Activated T-helper 17 cell treated with anti-CD3 and anti-CD28 coated beads, Interleukin-2, amount 50 U/mL, for 72 hours (primary cell): ENCODE measurements at regions not wholly inside any gene's neighbourhood (a gene's known extent, or its start where the extent isn't known, plus 50 kb on each side); places are given as distances from the start of the nearest gene placed in this dataset.
"Not testable (repeated sequence)": the region's sequence is repeated elsewhere in the genome, so short reads cannot be mapped to it uniquely, and the experiment has no call there.

ENCODE experiments used
- ATAC-seq: fragments of 150-1000 bp; cut with Tn5 transposase; replicated peaks from 2 replicates; pipeline ENCODE4 v1.10.0; 2021; ENCODE audit warnings: mild to moderate bottlenecking, moderate library complexity
- H3K27ac Mint-ChIP-seq: one replicate; pipeline ENCODE4 v1.8.0; 2022; ENCODE audit warnings: mixed read lengths
- H3K27me3 Mint-ChIP-seq: one replicate; pipeline ENCODE4 v1.8.0; 2022; ENCODE audit warnings: mixed read lengths
- H3K36me3 Mint-ChIP-seq: one replicate; pipeline ENCODE4 v1.8.0; 2022; ENCODE audit warnings: low read depth, mild to moderate bottlenecking, mixed read lengths
- H3K4me1 Mint-ChIP-seq: one replicate; pipeline ENCODE4 v1.8.0; 2022; ENCODE audit warnings: mixed read lengths
- H3K4me3 Mint-ChIP-seq: one replicate; pipeline ENCODE4 v1.8.0; 2022; ENCODE audit warnings: mild to moderate bottlenecking, mixed read lengths
- H3K9me3 Mint-ChIP-seq: one replicate; pipeline ENCODE4 v1.8.0; 2022; ENCODE audit warnings: mixed read lengths

DNA sequence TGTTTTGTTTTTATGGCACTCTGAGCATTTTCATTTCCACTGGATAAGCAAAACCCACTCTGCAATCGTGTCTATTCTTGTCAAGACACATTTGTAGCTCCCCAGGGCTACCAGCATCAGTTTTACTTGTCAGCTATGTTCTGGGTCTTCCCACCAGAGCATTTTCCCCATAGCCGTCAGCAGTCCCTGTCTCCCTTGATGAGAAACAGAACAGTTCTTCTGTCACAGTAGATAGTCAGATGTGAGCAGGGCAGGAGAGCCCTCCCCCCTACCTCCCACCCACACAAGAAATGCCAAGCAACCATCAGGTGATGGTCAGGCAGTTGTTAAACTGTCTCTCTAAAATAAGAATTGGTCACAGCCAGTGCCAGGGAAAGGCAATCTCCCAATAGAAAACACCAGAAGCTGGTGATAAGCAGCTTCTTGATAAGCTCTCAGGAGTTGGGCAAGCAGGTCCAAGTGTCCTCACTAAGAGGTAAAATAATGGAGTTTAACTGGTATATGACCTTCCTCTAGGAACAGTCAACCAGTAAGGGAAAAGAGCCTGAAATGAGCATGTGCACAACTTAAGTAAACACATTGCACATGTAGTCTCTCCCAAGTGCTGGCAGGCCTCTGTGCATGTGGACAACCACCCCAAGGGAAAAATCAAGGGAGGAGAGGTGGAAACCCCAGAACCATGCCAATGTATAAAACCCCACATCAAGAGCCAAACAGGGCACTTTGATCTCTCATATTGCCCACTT lies 208.2 kb downstream of the S1PR1 start:
- no peak overlapping the region for H3K4me3 Mint-ChIP-seq
- H3K4me1 Mint-ChIP-seq = no peaks in the 10 kb centered on the region
- no peak overlapping the region for H3K27ac Mint-ChIP-seq
- no peaks in the 10 kb centered on the region for H3K36me3 Mint-ChIP-seq
- no peaks in the 10 kb centered on the region for H3K9me3 Mint-ChIP-seq
- ATAC-seq = no peak
- H3K27me3 Mint-ChIP-seq = peaks cover 4% of the 10 kb centered on the region

DNA sequence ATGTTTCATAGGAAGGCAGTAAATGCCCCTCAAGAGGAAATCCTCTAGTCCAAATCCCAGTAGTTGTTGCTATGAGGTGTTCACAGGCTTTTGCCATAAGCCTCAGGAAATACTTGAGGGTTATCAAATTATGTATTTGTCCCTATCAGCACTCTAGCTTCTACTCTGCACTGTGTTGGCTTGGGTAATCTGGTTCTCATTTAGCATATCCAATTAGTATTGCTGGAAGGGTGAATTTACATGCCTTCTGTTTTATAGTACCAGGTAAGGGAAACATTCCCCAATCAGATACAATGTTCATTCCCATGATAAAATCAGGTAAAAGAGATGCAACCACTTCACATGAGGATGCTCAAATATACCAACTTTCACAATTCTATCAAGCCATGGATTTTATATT lies 211.2 kb downstream of the S1PR1 start:
- no peak overlapping the region for H3K4me3 Mint-ChIP-seq
- H3K27ac Mint-ChIP-seq = no peak overlapping the region
- H3K36me3 Mint-ChIP-seq = no peaks in the 10 kb centered on the region
- H3K9me3 Mint-ChIP-seq = no peaks in the 10 kb centered on the region
- peaks cover 16% of the 10 kb centered on the region for H3K4me1 Mint-ChIP-seq
- no peak for ATAC-seq
- no peaks in the 10 kb centered on the region for H3K27me3 Mint-ChIP-seq

DNA sequence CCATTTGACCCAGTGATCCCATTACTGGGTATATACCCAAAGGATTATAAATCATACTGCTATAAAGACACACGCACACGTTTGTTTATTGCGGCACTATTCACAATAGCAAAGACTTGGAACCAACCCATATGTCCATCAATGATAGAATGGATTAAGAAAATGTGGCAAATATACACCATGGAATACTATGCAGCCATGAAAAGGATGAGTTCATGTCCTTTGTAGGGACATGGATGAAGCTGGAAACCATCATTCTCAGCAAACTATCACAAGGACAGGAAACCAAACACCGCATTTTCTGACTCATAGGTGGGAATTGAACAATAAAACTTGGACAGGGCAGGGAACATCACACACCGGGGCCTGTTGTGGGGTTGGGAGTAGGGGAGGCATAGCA lies 213.9 kb downstream of the S1PR1 start:
- not testable (repeated sequence) for ATAC-seq, H3K27ac Mint-ChIP-seq, H3K36me3 Mint-ChIP-seq, H3K9me3 Mint-ChIP-seq, H3K4me3 Mint-ChIP-seq, H3K27me3 Mint-ChIP-seq
- H3K4me1 Mint-ChIP-seq = peaks cover 30% of the 10 kb centered on the region

DNA sequence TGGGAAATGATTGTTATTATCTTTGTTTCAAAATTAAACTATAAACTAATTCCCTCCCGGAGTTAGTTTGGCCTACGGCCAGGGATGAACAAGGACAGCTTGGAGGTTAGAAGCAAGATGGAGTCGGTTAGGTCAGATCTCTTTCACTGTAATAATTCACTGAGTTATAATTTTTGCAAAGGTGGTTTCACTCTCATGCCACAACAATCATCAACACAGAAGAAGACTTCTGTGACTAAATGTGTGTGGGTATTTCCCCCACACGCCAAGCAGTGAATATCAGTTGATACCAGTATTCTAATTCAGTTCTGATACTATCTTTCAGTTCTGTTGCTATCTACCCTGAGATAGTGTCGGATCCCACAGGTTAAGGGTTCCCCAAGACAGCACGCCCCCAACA lies 215.1 kb downstream of the S1PR1 start:
- Mint-ChIP-seq H3K36me3 (no peaks in the 10 kb centered on the region), H3K27ac (peak overlapping the region; percentile 53)

DNA sequence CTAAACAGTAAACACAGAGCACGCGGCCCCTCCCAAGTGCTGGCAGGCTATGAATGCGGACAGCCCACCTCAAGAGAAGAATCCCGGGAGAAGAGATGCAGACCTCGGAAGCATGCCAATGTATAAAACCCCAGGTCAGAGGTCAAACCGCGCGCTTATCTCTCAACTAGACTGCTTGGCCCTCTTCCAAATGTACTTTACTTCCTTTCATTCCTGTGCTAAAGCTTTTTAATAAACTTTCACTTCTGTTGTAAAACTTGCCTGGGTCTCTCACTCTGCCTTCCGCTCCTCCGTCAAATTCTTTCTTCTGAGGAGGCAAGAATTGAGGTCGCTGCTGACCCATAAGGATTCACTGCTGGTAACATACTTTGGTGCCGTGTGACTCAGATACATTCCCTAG lies 216.0 kb downstream of the S1PR1 start:
- Mint-ChIP-seq H3K27me3 (no peaks in the 10 kb centered on the region), H3K27ac (no peak overlapping the region), H3K4me1 (peaks cover 30% of the 10 kb centered on the region), H3K9me3 (no peaks in the 10 kb centered on the region), H3K36me3 (no peaks in the 10 kb centered on the region), H3K4me3 (no peak overlapping the region)
- ATAC-seq = no peak

More for the DNA sequence above, 215.1 kb downstream of the S1PR1 start:
- Mint-ChIP-seq H3K4me3 (peak overlapping the region; percentile 59), H3K27me3 (no peaks in the 10 kb centered on the region), H3K4me1 (peaks cover 30% of the 10 kb centered on the region), H3K9me3 (no peaks in the 10 kb centered on the region)
- peak; percentile 89 for ATAC-seq

DNA sequence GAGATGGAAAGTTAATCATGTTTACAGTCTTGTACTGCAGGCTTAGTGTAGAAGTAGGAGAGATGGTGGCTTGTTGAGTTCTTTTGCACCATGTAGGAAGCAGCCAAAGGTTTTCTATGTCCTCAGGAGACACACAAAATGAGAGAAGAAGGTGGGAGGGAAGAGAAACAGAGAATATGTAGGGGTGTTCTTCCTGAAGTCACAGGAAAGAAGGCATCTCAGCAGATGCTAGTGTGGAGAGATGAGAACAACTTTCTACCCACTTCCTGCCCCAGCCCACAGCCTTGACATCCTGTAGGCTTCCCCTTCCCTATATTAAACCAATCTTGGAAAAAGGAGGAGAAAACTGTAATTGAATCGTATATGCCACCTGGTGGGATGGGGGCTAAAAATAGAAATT lies 217.0 kb downstream of the S1PR1 start:
- Mint-ChIP-seq H3K36me3 (no peaks in the 10 kb centered on the region), H3K9me3 (no peaks in the 10 kb centered on the region), H3K4me3 (peak overlapping the region; percentile 30), H3K27me3 (no peaks in the 10 kb centered on the region), H3K27ac (peak overlapping the region; percentile 29), H3K4me1 (peaks cover 30% of the 10 kb centered on the region)
- ATAC-seq = peak; percentile 49

DNA sequence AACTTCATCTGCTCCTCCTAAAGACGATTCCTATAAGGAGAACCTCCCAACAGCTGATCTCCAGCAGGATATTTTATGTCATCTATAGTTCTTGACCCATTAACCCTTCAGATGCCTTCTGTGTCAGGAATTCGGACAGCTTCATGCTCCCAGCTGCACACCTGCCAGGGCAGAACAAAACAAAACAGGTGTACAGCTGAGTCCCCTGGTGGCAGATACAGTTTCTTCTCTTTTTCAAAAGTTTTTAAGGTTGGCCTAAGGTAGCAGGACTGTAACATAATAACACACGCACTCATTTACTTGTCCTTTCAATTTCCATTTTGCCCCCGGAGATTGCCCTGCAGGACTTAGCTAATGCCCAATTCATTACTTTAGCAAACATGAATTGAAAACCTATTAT lies 218.3 kb downstream of the S1PR1 start:
- Mint-ChIP-seq H3K36me3 (no peaks in the 10 kb centered on the region), H3K27me3 (no peaks in the 10 kb centered on the region), H3K27ac (no peak overlapping the region), H3K4me3 (no peak overlapping the region), H3K4me1 (peaks cover 30% of the 10 kb centered on the region), H3K9me3 (no peaks in the 10 kb centered on the region)
- no peak for ATAC-seq

GRCh38 chr1:101460739-101461138 lies 223.9 kb downstream of the S1PR1 start:
- Mint-ChIP-seq H3K9me3 (no peaks in the 10 kb centered on the region), H3K27me3 (no peaks in the 10 kb centered on the region), H3K36me3 (no peaks in the 10 kb centered on the region), H3K27ac (no peak overlapping the region), H3K4me1 (no peaks in the 10 kb centered on the region), H3K4me3 (no peak overlapping the region)
- ATAC-seq = no peak

GRCh38 chr1:101463195-101463594 lies 226.4 kb downstream of the S1PR1 start:
- Mint-ChIP-seq H3K9me3 (no peaks in the 10 kb centered on the region), H3K4me1 (no peaks in the 10 kb centered on the region), H3K4me3 (no peak overlapping the region), H3K27me3 (peaks cover 2% of the 10 kb centered on the region), H3K27ac (no peak overlapping the region), H3K36me3 (no peaks in the 10 kb centered on the region)
- no peak for ATAC-seq

DNA sequence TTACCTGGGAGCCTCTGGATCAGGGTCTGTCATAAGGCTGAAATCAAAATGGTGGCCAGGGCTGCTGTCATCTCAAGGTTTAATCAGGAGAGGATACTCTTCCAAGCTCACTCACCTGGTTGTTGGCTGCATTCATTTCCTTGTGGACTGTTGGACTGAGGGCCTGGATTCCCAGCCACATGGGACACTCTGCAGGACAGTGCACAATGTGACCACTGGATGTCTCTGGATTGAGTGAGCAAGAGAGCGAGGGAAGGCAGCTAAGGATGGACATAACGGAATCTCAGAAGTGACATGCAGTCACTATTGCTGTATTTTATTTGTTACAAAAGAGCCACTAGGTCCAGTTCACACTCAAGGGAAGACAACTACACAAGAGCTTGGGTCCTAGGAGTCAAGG lies 229.1 kb downstream of the S1PR1 start:
- ATAC-seq = no peak
- no peaks in the 10 kb centered on the region for H3K36me3 Mint-ChIP-seq
- no peaks in the 10 kb centered on the region for H3K4me1 Mint-ChIP-seq
- no peak overlapping the region for H3K4me3 Mint-ChIP-seq
- no peaks in the 10 kb centered on the region for H3K9me3 Mint-ChIP-seq
- peaks cover 2% of the 10 kb centered on the region for H3K27me3 Mint-ChIP-seq
- H3K27ac Mint-ChIP-seq = no peak overlapping the region

DNA sequence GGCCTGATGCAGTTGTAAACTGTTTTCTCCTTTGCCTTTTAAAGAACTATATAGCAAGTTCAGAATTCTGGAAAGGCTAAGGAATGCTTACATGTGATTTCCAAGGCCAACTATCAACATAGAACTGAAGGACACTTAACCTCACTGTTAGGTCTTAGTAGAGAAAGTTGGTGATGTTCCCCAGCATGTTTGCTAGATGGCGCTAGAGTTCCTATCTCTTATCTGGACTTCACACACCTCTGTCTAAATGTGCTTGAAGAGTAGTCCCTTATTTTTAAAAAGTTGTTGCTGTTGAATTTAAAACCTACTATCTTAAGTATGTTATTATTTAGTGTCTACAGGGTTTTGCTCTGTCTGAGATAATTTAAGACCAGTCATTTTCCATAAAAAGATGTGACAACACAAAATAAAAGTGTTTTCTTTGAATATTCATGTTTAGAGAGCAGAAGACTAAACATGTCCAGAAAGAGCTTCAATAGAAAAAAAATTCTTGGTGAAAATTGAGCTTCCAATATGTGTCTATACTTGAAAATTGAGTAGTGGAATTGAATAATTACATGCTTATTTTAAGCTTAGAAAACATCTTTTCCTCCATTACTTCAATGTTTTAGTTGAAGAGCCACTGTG lies 237.3 kb downstream of the S1PR1 start:
- Mint-ChIP-seq H3K9me3 (peaks cover 5% of the 10 kb centered on the region), H3K4me1 (no peaks in the 10 kb centered on the region), H3K36me3 (no peaks in the 10 kb centered on the region), H3K4me3 (no peak overlapping the region), H3K27ac (no peak overlapping the region), H3K27me3 (no peaks in the 10 kb centered on the region)
- ATAC-seq = no peak

- no peaks in the 10 kb centered on the region for H3K4me1 Mint-ChIP-seq
- H3K4me3 Mint-ChIP-seq = no peak overlapping the region
- no peaks in the 10 kb centered on the region for H3K27me3 Mint-ChIP-seq
- no peak for ATAC-seq
- no peaks in the 10 kb centered on the region for H3K36me3 Mint-ChIP-seq
- H3K9me3 Mint-ChIP-seq = peaks cover 2% of the 10 kb centered on the region
- no peak overlapping the region for H3K27ac Mint-ChIP-seq
These were observed 239.7 kb downstream of the S1PR1 start for GRCh38 chr1:101476541-101476940.

DNA sequence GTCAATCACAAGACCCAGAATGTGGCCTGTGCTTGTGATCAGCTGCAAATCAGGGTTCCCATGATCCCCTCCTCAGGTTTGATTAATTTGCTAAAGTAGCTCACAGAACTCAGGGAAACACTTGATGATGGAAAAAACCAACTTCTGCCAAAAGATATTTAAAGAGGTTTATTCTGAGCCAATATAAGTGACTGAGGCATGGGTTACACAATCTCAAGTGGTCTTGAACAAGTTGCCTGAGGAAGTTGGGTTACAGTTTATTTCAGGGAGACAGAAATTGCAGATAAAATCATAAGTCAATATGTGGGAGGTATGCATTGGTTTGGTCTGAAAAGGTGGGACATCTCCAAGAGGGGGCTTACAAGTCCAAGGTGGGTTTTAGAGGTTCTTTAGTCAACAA lies 243.1 kb downstream of the S1PR1 start:
- Mint-ChIP-seq H3K27me3 (no peaks in the 10 kb centered on the region), H3K4me1 (no peaks in the 10 kb centered on the region), H3K36me3 (no peaks in the 10 kb centered on the region), H3K4me3 (no peak overlapping the region), H3K27ac (no peak overlapping the region), H3K9me3 (no peaks in the 10 kb centered on the region)
- no peak for ATAC-seq

DNA sequence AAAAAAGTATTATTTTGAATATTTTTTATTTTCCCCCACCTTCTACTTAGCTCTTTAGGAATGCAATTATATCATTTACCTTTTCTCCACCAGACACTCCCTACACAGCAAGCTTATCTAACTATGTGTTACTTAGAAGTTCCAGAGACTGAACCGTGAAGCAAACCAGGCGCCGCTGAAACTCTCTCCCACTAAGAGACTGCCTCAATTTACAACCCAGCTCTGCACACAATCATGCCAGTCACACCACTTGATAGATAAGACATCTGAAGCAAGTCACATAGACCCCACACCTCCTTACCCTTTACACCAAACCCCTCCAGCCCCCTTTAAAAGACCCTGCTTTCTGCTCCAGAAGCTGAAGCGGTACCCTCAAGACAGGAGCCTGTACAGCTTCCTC lies 245.5 kb downstream of the S1PR1 start:
- Mint-ChIP-seq H3K36me3 (no peaks in the 10 kb centered on the region), H3K4me3 (no peak overlapping the region), H3K4me1 (no peaks in the 10 kb centered on the region), H3K27me3 (no peaks in the 10 kb centered on the region), H3K9me3 (no peaks in the 10 kb centered on the region), H3K27ac (no peak overlapping the region)
- ATAC-seq = no peak

DNA sequence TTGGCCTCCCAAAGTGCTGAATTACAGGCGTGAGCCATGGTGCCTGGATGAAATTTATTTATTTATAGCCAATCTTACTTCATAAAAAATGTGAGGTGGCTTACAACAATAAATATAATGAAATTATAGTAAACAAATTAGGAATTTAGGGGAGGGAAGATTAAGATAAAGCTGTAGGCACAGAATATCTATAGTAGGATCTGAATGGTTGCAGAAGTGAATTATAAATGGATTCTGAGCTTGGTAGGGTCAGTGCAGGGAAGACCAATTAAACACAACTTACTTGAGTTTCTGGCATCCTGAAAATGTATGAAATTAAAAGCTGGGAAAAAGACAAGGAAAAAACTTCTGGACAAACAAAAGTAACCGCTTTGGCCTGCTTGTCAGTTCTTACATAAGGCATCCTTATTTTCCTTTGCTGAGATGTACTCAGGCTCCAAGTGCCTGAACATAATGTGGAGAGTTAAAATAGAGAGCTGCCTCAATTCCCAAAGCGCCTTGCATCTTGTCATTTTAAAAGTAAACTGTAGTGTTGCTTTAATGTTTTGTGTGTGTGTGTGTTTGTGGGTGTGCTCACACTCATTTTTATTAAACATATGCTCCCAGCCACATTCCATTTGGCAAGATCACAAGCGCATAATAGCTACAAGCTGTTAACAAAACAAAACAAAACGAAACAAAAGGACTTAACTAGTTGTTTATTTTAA lies 247.3 kb downstream of the S1PR1 start:
- H3K9me3 Mint-ChIP-seq = no peaks in the 10 kb centered on the region
- no peak overlapping the region for H3K27ac Mint-ChIP-seq
- H3K36me3 Mint-ChIP-seq = no peaks in the 10 kb centered on the region
- no peak for ATAC-seq
- no peaks in the 10 kb centered on the region for H3K4me1 Mint-ChIP-seq
- no peak overlapping the region for H3K4me3 Mint-ChIP-seq
- no peaks in the 10 kb centered on the region for H3K27me3 Mint-ChIP-seq
